Calu3 (cell line): ENCODE measurements at regions not wholly inside any gene's neighbourhood (a gene's known extent, or its start where the extent isn't known, plus 50 kb on each side); places are given as distances from the start of the nearest gene placed in this dataset.

Source experiments
- BruUV-seq: library from RNA; stranded (reverse); fragments of 400-500 nt; replicated peaks from 2 replicates; lab custom pipeline; 2021; lab: Mats Ljungman, UMichigan
- CTCF ChIA-PET: fragments of 300-600 bp; sonication (Branson Sonifier 250); formaldehyde crosslinking; loops from one replicate; lab custom pipeline; 2022; ENCODE audit warnings: antibody characterized with exemption; lab: Charles Lee
- DNase-seq: peaks from one replicate; pipeline ENCODE4 v3.0.0; 2022
- H3K27ac Mint-ChIP-seq: one replicate; pipeline ENCODE4 v1.8.0; 2022; ENCODE audit warnings: mixed read lengths; ENCODE audit not compliant: unreplicated experiment
- H3K27me3 Mint-ChIP-seq: one replicate; pipeline ENCODE4 v1.8.0; 2022; ENCODE audit warnings: mixed read lengths; ENCODE audit not compliant: unreplicated experiment
- H3K36me3 Mint-ChIP-seq: one replicate; pipeline ENCODE4 v1.8.0; 2022; ENCODE audit warnings: mild to moderate bottlenecking, moderate library complexity, mixed read lengths; ENCODE audit not compliant: insufficient read depth, unreplicated experiment
- H3K4me1 Mint-ChIP-seq: one replicate; pipeline ENCODE4 v1.8.0; 2022; ENCODE audit warnings: mild to moderate bottlenecking, low read depth, mixed read lengths; ENCODE audit not compliant: unreplicated experiment
- H3K4me3 Mint-ChIP-seq: one replicate; pipeline ENCODE4 v1.8.0; 2022; ENCODE audit warnings: mild to moderate bottlenecking, low read depth, moderate library complexity, mixed read lengths; ENCODE audit not compliant: unreplicated experiment
- H3K9me3 Mint-ChIP-seq: one replicate; pipeline ENCODE4 v1.8.0; 2022; ENCODE audit warnings: low read depth, mixed read lengths; ENCODE audit not compliant: unreplicated experiment
- CTCF ChIP-seq: fragments of 200-600 bp; IDR thresholded peaks from one replicate; pipeline ENCODE4 v1.8.0; 2022; ENCODE audit warnings: antibody characterized with exemption; ENCODE audit not compliant: unreplicated experiment
- intact Hi-C: fragments of 100-400 bp; cut with micrococcal nuclease; formaldehyde crosslinking; loops from one replicate; pipeline ENCODE4 v1.10.0; 2022; ENCODE audit not compliant: unreplicated experiment

- no peak for DNase-seq
- no peaks in the 10 kb centered on the region for H3K9me3 Mint-ChIP-seq
- H3K27ac Mint-ChIP-seq: no peak overlapping the region
- H3K27me3 Mint-ChIP-seq: peaks cover 23% of the 10 kb centered on the region
- intact Hi-C loops: no loop called here
- CTCF ChIA-PET: no interaction called here
- TF ChIP-seq CTCF: no peak
- H3K4me1 Mint-ChIP-seq: no peaks in the 10 kb centered on the region
- H3K4me3 Mint-ChIP-seq: no peak overlapping the region
- BruUV-seq: no TSS peak
- no peaks in the 10 kb centered on the region for H3K36me3 Mint-ChIP-seq
Observed at GRCh38 chr1:157277913-157278312, 139.7 kb upstream of the ETV3 start.

- BruUV-seq: no TSS peak
- CTCF ChIA-PET: no interaction called here
- DNase-seq: no peak
- no peaks in the 10 kb centered on the region for H3K4me1 Mint-ChIP-seq
- peaks cover 17% of the 10 kb centered on the region for H3K27me3 Mint-ChIP-seq
- no peaks in the 10 kb centered on the region for H3K9me3 Mint-ChIP-seq
- no peak overlapping the region for H3K27ac Mint-ChIP-seq
- intact Hi-C loops: no loop called here
- no peak overlapping the region for H3K4me3 Mint-ChIP-seq
- H3K36me3 Mint-ChIP-seq: no peaks in the 10 kb centered on the region
- no peak for TF ChIP-seq CTCF
Observed at GRCh38 chr1:157277281-157277680, 139.1 kb upstream of the ETV3 start.

GRCh38 chr1:157274698-157275534 is 136.7 kb upstream of the ETV3 start:
- Mint-ChIP-seq H3K9me3 (no peaks in the 10 kb centered on the region), H3K27me3 (no peaks in the 10 kb centered on the region), H3K4me1 (peaks cover 9% of the 10 kb centered on the region), H3K27ac (no peak overlapping the region), H3K4me3 (no peak overlapping the region), H3K36me3 (no peaks in the 10 kb centered on the region)
- no peak for DNase-seq
- intact Hi-C loops: no loop called here
- CTCF ChIA-PET: interaction anchor here (0.6 to 0.9 kb wide), 2 partner anchors 34 to 864 kb away, joined by 3 to 7 read pairs; no protein-coding TSS in a partner anchor
- no TSS peak for BruUV-seq
- TF ChIP-seq CTCF: no peak

GRCh38 chr1:157272729-157273524 is 134.7 kb upstream of the ETV3 start:
- CTCF ChIA-PET: no interaction called here
- no peaks in the 10 kb centered on the region for H3K36me3 Mint-ChIP-seq
- BruUV-seq: no TSS peak
- no peak for DNase-seq
- no peaks in the 10 kb centered on the region for H3K27me3 Mint-ChIP-seq
- no peaks in the 10 kb centered on the region for H3K9me3 Mint-ChIP-seq
- intact Hi-C loops: no loop called here
- no peak overlapping the region for H3K27ac Mint-ChIP-seq
- H3K4me1 Mint-ChIP-seq: peaks cover 9% of the 10 kb centered on the region
- H3K4me3 Mint-ChIP-seq: no peak overlapping the region
- no peak for TF ChIP-seq CTCF
